ENCODE measurements at regions not wholly inside any gene's neighbourhood (a gene's known extent, or its start where the extent isn't known, plus 50 kb on each side); places are given as distances from the start of the nearest gene placed in this dataset.
"Not testable (repeated sequence)": the region's sequence is repeated elsewhere in the genome, so short reads cannot be mapped to it uniquely, and the experiment has no call there.

DNA sequence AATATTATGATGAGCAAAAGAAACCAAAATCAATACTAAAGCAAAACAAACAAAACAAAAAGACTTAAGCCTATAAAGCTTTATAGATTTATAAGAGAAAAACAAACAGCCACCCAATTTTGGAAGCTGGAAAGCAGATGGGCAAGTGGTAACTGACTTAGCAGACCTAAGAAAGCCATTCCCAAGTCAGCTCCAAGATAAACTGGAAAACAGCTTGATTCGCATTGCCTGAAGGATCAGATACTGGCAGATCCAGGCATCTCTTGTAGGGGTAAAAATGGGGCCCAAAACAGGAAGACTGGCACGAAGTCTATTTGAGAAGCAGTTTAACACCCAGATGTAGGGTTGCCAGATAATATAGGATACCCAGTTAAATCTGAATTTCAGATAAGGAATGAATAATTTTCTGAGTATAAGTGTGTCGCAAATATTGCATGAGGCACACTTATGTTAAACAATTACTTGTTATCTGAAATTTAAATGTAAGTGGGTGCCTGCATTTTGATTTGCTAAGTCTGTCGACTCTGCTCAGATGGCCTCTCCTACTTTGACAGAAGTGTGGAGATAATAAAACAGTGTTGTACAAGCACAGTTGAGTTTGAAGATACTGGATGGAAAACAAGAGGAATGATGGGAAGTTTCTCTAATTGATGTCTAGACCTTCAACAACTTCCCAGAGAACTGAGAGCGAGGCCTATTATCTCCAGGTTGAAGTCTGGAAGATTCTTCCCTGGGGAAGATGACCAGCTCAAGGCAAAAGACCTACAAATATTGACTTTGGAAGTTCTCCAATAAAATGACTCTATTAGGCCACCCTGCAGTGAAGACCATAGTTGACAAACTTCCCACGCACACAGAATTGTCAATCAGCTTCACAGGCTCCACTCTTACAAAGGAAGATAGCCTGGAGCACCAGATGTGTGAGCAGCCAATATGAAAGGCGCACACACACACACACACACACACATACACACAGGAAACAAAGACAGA lies 113.4 kb downstream of the FAM50B start:
- no peak for DNase-seq

DNA sequence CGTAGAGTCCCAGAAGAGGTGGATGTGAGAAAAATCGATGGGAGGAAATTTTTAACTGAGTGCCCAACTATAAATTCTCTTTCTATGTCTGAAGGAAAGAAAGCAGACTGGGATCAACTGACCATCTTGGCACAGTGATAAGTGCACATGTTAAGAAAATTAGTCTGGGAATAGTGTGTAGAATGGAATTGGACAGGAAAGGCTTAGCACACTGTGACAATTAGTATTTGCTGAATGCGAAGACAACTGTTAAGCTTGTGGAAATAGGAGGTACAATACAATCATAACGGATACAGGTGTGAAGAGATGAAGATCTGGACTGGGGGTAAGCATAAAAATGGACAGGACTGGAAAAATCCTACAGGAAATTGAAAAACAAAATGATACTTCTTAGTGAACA lies 114.3 kb downstream of the FAM50B start:
- no peak for DNase-seq

DNA sequence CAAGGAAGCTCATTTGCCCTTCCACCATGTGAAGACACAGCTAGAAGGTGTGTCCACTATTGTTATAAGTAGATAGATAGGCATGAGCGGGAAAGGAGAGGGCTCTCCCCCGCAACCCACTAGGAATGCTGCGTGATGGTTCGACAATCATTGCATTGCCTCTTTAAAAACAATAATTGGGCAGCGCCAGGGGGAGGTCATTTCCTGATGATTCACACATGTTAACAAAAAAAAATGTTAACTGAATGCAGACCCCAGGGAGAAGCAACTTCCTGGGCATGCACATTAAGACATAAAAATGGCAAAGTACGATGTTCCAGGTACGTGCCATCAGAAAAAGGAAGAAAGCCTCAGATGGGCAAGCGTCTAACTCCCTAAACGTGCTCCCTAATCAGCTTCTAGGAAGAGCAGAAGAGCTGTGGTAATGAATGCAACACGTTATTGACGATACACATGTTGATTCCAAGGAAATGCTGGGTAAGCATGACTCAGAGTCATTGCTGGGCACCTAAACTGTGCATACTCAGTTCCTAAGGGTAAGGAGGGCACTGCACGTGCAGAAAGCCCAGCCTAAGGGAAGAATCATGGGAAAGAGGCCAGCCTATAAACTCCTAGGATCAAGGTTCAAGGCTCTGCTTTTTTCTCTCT lies 113.7 kb downstream of the FAM217A start:
- no peak for DNase-seq

DNA sequence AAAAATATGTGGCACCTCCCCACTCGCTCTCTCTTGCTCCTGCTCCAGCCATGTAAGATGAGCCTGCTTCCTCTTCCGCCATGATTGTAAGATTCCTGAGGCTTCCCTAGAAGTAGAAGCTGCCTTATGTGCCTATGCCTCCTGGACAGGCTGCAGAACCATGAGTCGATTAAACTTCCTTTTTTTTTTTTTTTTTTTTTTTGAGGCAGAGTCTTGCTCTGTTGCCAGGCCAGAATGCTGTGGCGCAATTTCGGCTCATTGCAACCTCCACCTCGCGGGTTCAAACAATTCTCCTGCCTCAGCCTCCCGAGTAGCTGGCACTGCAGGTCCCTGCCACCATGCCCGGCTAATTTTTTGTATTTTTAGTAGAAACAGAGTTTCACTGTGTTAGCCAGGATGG lies 112.5 kb downstream of the FAM217A start:
- no peak for DNase-seq

DNA sequence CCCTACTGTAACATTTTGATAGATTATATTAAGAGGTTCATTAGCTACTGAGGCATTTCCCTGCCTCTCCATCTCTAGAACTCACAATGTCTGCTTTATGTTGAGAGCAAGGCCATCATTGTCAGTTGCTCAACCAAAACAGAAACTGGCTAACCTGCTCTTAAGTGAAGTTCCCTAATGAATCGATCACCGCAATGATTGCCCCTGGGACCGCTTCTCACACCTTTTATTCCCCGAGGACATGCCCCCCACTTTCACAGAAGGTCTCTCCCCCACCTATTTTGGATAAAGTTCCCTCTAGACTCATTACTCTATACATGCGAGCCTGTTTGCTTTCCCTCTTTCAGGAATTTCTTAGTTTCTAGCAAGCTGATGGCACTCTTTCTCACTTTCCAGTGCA lies 108.8 kb downstream of the FAM217A start:
- DNase-seq, result no peak

DNA sequence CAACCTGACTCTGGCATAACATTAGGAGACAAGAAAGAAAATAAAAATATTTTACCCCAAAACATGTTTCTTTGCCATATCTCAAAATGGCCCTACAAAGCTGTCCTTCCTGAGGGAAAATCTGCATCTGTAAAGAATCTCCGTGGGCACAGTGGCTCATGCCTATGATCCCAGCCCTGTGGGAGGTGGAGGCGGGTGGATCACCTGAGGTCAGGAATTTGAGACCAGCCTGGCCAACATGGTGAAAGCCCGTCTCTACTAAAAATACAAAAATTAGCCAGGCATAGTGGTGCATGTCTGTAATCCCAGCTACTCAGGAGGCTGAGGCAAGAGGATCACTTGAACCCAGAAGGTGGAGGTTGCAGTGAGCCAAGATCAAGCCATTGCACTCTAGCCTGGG lies 105.8 kb downstream of the FAM217A start:
- not testable (repeated sequence) for DNase-seq

DNA sequence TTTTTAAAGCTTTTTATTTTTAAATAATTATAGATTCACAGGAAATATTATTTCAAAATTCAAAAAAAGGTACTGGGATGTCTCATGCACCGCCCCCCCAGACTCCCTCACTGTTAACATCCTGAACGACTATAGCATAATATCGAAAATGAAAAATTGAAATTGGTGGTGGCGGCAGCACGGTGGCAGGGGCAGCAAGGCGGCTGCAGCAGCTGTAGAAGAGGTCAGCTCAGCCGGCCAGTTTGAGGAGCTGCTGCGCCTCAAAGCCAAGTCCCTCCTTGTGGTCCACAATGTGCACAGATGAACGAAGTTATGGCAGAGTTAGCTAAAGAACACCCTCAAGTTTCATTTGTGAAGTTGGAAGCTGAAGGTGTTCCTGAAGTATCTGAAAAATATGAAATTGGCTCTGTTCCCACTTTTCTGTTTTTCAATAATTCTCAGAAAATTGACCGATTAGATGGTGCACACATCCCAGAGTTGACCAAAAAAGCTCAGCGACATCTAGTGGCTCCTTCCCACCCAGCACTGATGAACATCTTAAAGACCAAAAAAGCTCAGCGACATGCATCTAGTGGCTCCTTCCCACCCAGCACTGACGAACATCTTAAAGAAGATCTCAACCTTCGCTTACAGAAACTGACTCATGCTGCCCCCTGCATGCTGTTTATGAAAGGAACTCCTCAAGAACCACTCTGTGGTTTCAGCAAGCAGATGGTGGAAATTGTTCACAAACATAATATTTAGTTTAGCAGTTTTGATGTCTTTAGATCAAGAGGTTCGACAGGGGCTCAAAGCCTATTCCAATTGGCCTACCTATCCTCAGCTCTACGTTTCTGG lies 100.8 kb downstream of the FAM217A start:
- DNase-seq, result peak; percentile 10 to 23

DNA sequence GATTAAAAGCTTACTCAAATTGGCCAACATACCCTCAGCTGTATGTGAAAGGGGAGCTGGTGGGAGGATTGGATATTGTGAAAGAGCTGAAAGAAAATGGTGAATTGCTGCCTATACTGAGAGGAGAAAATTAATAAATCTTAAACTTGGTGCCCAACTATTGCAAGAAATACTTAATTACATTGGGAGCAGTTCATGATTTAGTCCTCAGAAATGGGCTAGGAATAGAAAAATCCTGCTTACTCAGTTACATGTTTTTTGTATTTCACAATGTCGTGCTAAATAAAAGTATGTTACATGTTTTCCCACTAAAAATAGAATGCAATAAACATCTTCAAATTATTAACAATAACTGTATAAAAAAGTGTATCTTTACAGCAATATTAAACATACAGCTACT lies 100.0 kb downstream of the FAM217A start:
- not testable (repeated sequence) for DNase-seq

DNA sequence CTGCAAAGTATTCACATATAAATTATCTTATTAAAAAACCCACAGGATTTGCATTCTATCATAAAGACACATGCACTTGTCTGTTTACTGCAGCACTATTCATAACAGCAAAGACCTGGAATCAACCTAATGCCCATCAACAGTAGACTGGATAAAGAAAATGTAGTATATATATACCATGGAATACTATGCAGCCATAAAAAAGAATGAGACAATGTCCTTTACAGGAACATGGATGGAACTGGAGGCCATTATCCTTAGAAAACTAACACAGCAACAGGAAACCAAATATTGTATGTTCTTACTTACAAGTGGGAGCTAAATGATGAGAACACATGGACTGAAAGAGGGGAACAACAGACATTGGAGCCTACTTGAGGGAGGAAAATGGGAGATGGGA lies 97.0 kb downstream of the FAM217A start:
- no peak for DNase-seq

DNA sequence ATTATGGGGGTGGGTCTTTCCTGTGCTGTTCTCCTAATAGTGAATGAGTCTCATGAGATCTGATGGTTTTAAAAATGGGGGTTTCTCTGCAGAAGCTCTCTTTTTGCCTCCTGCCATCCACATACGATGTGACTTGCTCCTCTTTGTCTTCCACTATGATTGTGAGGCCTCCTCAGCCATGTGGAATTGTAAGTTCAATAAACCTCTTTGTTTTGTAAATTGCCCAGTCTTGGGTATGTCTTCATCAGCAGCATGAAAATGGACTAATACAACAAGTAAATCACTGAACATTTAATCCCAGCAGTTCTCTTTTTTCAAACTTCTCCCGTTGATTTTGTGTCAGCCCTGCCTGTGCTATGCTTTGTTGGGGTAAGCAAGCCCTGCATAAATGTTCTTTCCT lies 95.2 kb downstream of the FAM217A start:
- DNase-seq, result no peak

DNA sequence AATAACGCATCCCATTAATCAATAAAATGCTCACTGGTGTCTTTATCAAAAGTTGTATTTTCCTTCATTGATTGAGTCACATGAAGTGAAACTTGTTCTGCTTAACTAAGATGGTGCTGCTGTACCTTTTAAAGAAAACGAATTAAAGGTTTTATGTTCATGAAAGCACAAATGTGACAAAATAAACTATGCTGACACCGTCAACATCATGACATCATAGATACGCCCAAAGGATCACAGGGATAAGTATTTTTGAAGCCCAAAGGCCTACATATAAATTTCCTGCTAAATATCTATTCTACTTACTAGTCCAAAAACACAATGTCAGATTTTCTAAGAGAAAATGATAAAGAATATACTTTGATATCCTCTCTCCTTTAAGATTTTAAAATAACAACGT lies 94.4 kb downstream of the FAM217A start:
- no peak for DNase-seq

DNA sequence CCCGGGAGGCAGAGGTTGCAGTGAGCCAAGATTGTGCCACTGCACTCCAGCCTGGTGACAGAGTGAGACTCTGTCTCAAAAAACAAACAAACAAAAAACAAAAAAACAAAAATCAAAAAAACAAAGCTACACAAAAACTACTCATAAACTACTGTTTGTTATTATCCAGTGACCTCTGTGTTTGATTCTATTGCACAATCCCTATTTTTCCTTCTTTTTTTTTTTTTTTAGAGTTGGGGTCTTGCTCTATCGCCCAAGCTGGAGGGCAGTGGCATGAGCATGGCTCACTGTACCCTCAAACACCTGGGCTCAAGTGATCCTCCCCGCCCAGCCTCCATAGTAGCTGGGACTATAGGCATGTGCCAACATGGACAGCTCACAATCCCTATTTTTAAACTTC lies 92.7 kb downstream of the FAM217A start:
- DNase-seq, result no peak

DNA sequence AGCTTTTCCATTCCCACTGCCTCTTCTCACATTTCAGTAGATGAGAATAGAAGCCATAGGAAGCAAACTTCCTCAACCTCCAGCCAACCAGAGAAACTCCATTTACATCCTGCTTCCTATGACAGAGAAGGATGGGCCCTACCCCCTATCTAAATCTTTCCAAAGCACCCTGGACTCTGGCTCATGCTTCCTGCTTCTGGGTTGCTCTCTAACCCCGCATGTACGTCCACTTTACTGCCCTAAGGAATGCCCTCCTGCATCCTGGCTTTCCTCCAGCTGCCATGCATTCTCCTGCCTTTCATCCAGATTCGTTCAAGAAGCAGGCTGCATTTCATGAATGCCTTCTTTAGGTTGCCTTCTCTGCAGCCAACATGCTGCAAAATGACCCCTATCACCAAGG lies 91.9 kb downstream of the FAM217A start:
- no peak for DNase-seq

DNA sequence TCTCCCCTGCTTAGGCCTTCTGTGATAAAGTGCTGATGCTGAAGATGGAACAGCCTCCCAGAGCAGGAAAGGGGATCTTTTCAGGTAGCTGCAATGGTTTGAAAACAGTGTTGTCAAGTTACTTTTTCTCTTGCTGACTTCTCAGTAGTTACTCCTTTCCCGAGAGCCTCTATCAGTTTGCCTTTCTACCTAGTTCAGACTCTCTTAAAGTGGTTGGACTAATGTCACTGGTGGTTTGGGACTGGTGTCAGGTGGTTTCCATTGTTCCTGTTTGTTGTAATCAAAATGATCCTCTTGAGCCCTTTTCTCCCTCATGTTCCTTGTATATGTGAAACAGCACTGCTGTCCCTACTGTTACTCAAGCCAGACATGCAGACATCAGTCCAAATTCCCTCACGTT lies 91.4 kb downstream of the FAM217A start:
- DNase-seq, result no peak

DNA sequence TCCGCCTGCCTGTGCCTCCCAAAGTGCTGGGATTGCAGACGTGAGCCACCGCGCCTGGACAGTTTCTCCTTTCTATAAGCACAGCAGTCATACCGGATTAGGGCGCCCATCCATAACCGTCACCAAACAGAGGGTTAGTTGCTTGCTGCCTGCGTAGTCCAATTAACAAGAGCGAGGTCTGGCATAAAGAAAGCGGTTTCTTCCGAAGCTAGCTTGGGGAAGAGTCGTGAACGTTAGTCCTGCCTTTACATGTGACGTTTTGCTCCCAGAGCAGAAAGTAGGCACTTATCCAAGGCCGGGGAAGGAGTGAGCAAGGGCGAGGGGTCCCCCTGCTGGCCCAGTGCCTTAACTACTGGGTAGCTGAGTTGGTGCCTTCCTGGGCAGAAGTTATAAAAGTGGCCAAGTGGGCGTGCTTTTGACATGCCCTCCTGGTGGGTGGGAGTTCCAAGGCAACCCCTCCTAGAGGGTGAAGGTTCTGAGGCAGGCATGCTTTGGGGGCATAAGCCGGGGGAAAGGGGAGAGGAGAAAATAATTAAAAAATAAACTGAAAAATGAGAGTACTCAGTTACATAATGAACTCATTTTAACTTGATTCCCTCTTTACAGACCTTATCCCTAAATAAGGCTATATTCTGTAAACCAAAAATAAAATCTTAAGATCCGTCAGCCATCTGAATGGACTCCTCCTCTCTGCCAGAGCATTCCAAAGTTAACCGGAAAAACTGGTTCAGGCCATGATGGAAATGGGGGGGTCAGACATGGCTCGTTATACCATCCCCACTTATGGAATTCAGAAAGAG lies 88.0 kb downstream of the FAM217A start:
- peak; percentile 72 for DNase-seq

DNA sequence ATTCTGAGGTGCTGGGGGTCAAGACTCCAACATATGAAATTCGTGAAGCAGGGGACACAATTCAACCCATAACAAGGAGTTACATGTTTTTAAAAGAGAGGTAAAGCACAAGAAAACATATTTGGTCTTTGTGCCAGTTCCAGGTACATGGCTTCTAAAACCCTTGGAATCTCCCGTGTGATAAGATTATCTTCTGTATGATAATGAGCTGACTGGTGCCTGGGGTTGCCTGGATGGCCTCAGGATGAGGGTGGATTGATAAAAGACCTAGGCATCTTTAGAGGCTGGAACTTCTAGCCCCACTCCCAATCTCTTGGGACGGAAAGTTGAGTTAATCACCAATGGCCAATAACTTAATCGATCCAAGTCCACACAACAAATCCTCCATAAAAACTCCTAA lies 87.0 kb downstream of the FAM217A start:
- DNase-seq, result no peak

DNA sequence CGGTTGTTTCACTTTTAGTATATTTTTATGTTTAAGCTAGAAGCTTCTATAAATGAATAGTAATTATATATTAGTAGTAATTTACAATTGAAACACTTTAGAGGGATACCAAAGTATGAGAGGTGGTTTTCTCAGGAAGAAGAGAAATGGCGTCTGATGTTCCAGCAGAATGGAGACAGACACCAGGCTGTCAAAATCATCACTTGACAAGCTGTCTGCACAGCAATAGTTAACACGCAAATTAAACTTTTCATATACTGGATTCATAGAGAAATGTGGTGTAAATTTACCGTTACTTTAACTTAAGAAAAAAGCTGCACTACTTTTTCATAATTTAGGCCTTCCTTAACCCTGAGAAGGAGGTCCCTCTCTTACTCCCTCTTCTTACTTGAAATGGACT lies 82.6 kb downstream of the FAM217A start:
- DNase-seq, result no peak

DNA sequence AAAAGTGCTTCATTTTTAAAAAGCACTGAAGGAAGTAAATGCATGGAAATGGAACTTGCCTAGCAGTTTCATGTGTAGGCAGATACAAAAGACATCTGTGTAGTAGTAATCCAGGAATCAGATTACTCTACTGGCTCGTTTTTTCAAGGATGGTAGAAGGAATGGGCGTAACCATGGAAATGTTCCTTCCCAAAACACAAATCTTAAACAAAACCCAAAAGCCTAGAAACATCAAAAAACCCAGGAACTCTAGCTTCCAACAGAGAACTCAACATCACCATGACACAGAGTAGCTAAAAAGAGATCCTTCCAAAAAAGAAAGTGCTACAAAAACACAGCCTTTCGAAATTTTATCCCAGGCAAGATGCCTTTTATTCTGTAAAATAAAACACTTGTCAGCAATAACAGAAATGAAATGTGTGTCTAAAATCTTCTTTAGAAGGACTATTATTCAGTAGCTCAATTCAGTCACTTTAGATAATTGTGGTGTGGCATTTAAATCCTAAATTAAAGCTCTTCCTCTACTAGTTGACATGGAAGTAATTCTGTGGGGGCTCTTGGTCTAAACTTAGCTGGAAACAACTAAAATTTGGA lies 81.7 kb downstream of the FAM217A start:
- peak in 1 of 2 donors; percentile 47 for DNase-seq

DNA sequence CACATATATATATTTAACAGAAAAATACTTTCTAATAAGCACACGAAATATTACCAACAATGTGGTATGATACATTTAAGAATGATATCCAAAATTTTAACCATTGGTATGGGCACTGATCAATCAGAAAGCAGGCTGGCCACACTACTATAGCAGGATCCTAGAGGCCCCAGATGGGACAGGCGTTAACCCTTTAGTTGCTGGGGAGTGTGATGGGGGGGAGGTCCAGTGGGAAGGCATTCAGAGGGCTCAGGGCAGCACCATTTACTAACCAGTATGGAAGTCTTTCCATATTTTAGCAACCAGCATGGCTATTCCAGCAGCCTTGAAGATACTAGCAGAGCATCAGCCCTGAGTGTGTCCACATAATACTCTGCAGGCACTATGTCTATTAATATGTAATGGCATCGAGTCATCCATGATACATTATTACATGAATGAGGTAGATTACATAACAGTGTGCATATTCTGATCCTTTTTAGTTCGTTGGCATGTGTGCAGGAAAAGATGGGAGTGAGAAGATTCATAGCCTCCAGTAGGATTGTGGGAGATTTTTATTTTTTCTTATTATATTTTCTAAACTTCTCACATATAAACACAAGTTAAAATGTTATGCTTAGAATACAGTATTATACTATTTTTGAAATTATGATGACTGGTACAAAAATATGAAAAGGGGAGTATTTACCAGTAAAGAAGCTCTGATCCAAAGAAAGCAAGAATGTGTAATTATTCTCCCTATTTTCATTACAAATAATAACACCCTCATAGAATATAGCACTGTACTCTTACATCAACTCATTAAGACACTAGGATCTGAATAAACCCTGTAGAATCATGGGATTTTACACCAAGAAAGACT lies 78.9 kb downstream of the FAM217A start:
- DNase-seq, result no peak

DNA sequence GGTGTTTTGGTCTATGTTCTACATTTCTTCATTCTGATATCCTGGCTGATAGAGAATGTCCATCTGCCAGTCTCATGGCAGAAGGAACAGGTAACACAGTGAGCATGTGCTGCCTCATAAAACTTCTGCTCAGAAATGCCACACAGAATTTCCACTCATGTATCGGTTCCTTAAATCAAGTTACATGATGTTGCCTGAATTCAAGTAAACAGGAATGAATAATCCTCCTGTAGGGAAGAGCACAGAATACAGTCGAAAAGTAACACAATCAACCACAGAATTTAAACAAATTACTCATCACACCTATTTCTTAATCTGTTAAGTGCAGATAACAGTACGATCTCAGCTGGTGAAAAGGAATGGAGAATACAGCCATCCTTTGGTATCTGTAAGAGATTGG lies 74.7 kb downstream of the FAM217A start:
- no peak for DNase-seq

All from hippocampal formation (tissue), 2 donors.